ENCODE measurements at regions not wholly inside any gene's neighbourhood (a gene's known extent, or its start where the extent isn't known, plus 50 kb on each side); places are given as distances from the start of the nearest gene placed in this dataset.

GRCh38 chr20:43341511-43341910, 116.2 kb upstream of the SRSF6 start:
- DNase-seq: no peak
- intact Hi-C loops (cut with micrococcal nuclease; ENCODE audit: unreplicated experiment): no loop called here
- Histone ChIP-seq H3K27me3 (ENCODE audit: insufficient read depth, low read depth) (peaks cover 78% of the 10 kb centered on the region), H3K79me2 (ENCODE audit: low read depth) (no peaks in the 10 kb centered on the region), H3K4me3 (no peak overlapping the region), H4K20me1 (ENCODE audit: insufficient read depth) (no peaks in the 10 kb centered on the region), H3K4me1 (replicated peaks; ENCODE audit: insufficient read depth) (no peaks in the 10 kb centered on the region), H3K9me2 (ENCODE audit: insufficient read depth) (no peaks in the 10 kb centered on the region), H3F3A (ENCODE audit: insufficient read depth, low read depth) (no peaks in the 10 kb centered on the region), H2AFZ (no peak overlapping the region), H3K9me3 (ENCODE audit: insufficient read depth, low read depth) (no peaks in the 10 kb centered on the region), H3K27ac (no peak overlapping the region), H3K36me3 (ENCODE audit: low read depth) (no peaks in the 10 kb centered on the region), H3K4me2 (no peak overlapping the region)
- ChIA-PET POLR2A (ENCODE audit: unreplicated experiment) (no interaction called here), CTCF (no interaction called here)
- no peak for TF ChIP-seq CTCF (conservative IDR thresholded peaks at IDR 0.05)
- TF ChIP-seq EZH2 (IDR thresholded peaks at IDR 0.05; ENCODE audit: low read depth): no peak
- BruUV-seq (replicated peaks): no TSS peak

GRCh38 chr20:43337036-43337435, 120.7 kb upstream of the SRSF6 start:
- intact Hi-C loops (cut with micrococcal nuclease; ENCODE audit: unreplicated experiment): no loop called here
- BruUV-seq (replicated peaks): no TSS peak
- CTCF ChIA-PET: no interaction called here

GRCh38 chr20:43334080-43334479, 123.6 kb upstream of the SRSF6 start:
- H2AFZ ChIP-seq: no peak overlapping the region
- no peaks in the 10 kb centered on the region for H3F3A ChIP-seq (ENCODE audit: insufficient read depth, low read depth)
- no peaks in the 10 kb centered on the region for H3K4me1 ChIP-seq (replicated peaks; ENCODE audit: insufficient read depth)
- TF ChIP-seq EZH2 (IDR thresholded peaks at IDR 0.05; ENCODE audit: low read depth) (no peak), CTCF (conservative IDR thresholded peaks at IDR 0.05) (no peak)
- no peaks in the 10 kb centered on the region for H4K20me1 ChIP-seq (ENCODE audit: insufficient read depth)
- H3K4me2 ChIP-seq: no peak overlapping the region
- H3K4me3 ChIP-seq: no peak overlapping the region
- H3K79me2 ChIP-seq (ENCODE audit: low read depth): no peaks in the 10 kb centered on the region
- peaks cover 47% of the 10 kb centered on the region for H3K27me3 ChIP-seq (ENCODE audit: insufficient read depth, low read depth)
- intact Hi-C loops (cut with micrococcal nuclease; ENCODE audit: unreplicated experiment): no loop called here
- peaks cover 5% of the 10 kb centered on the region; the same call in 1 of the 2 replicates for H3K9me3 ChIP-seq (ENCODE audit: insufficient read depth, low read depth)
- ChIA-PET CTCF (no interaction called here), POLR2A (ENCODE audit: unreplicated experiment) (no interaction called here)
- H3K36me3 ChIP-seq (ENCODE audit: low read depth): no peaks in the 10 kb centered on the region
- no peak overlapping the region for H3K27ac ChIP-seq
- H3K9me2 ChIP-seq (ENCODE audit: insufficient read depth): no peaks in the 10 kb centered on the region
- no peak for DNase-seq
- no TSS peak for BruUV-seq (replicated peaks)

More at GRCh38 chr20:43337036-43337435, 120.7 kb upstream of the SRSF6 start:
- Histone ChIP-seq H3K4me1 (replicated peaks; ENCODE audit: insufficient read depth) (no peaks in the 10 kb centered on the region), H3K79me2 (ENCODE audit: low read depth) (no peaks in the 10 kb centered on the region), H3F3A (ENCODE audit: insufficient read depth, low read depth) (no peaks in the 10 kb centered on the region), H3K9me3 (ENCODE audit: insufficient read depth, low read depth) (peaks cover 5% of the 10 kb centered on the region; the same call in 1 of the 2 replicates), H3K27me3 (ENCODE audit: insufficient read depth, low read depth) (peaks cover 72% of the 10 kb centered on the region), H4K20me1 (ENCODE audit: insufficient read depth) (no peaks in the 10 kb centered on the region), H3K4me2 (no peak overlapping the region), H3K9me2 (ENCODE audit: insufficient read depth) (no peaks in the 10 kb centered on the region), H3K27ac (no peak overlapping the region), H3K36me3 (ENCODE audit: low read depth) (no peaks in the 10 kb centered on the region), H2AFZ (no peak overlapping the region), H3K4me3 (no peak overlapping the region)
- POLR2A ChIA-PET (ENCODE audit: unreplicated experiment): no interaction called here
- no peak for DNase-seq
- TF ChIP-seq CTCF (conservative IDR thresholded peaks at IDR 0.05) (no peak), EZH2 (IDR thresholded peaks at IDR 0.05; ENCODE audit: low read depth) (no peak)

Data from PC-9 (cell line).